ENCODE measurements at regions not wholly inside any gene's neighbourhood (a gene's known extent, or its start where the extent isn't known, plus 50 kb on each side); places are given as distances from the start of the nearest gene placed in this dataset.

DNA sequence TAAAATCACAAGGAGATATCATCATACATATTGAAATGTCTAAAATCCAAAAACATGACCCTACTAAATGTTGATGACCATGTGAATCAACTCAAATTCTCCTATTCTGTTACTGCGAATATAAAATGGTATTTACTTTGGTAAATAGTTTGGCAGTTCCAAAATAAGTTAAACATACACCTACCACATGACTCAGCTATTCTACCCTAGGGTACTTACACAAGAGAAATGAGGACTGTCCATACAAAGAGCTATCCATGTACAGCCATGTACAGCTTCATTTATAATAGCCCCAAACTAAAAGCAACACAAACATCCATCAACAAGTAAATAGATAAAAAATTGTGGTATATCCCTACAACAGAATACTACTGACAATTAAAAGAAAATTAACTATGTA, 346.1 kb upstream of the TENM4 start:
- no peak for TF ChIP-seq CTCF (IDR thresholded peaks at IDR 0.05; ENCODE audit: low read depth, low read length, poor library complexity, severe bottlenecking)
- no peak for TF ChIP-seq EZH2phosphoT487 (IDR thresholded peaks at IDR 0.05; ENCODE audit: borderline replicate concordance, low read length)
